ENCODE measurements at regions not wholly inside any gene's neighbourhood (a gene's known extent, or its start where the extent isn't known, plus 50 kb on each side); places are given as distances from the start of the nearest gene placed in this dataset.

GRCh38 chr10:83083831-83084230 lies 1055.5 kb upstream of the GHITM start:
- H3K4me1 ChIP-seq (ENCODE audit: control insufficient read depth, insufficient read depth, low read length) = no peaks in the 10 kb centered on the region
- H3K27me3 ChIP-seq (replicated peaks; ENCODE audit: control insufficient read depth, insufficient read depth, low read length) = no peaks in the 10 kb centered on the region
- no peak for DNase-seq (ENCODE audit: low read depth)
- no peak overlapping the region for H3K4me3 ChIP-seq (ENCODE audit: low read length)
- no peaks in the 10 kb centered on the region for H3K36me3 ChIP-seq (ENCODE audit: control insufficient read depth, insufficient read depth, low read length, severe bottlenecking)
- no peak overlapping the region for H3K9ac ChIP-seq (ENCODE audit: low read length)
- H3K9me3 ChIP-seq (ENCODE audit: control insufficient read depth, low read length) = no peaks in the 10 kb centered on the region

GRCh38 chr10:83089335-83089734 lies 1050.0 kb upstream of the GHITM start:
- no peak overlapping the region for H3K9ac ChIP-seq (ENCODE audit: low read length)
- no peak overlapping the region for H3K4me3 ChIP-seq (ENCODE audit: low read length)
- DNase-seq (ENCODE audit: low read depth) = no peak
- no peaks in the 10 kb centered on the region for H3K27me3 ChIP-seq (replicated peaks; ENCODE audit: control insufficient read depth, insufficient read depth, low read length)
- H3K9me3 ChIP-seq (ENCODE audit: control insufficient read depth, low read length) = no peaks in the 10 kb centered on the region
- no peaks in the 10 kb centered on the region for H3K4me1 ChIP-seq (ENCODE audit: control insufficient read depth, insufficient read depth, low read length)
- H3K36me3 ChIP-seq (ENCODE audit: control insufficient read depth, insufficient read depth, low read length, severe bottlenecking) = no peaks in the 10 kb centered on the region

GRCh38 chr10:83104616-83105015 lies 1034.7 kb upstream of the GHITM start:
- no peaks in the 10 kb centered on the region for H3K36me3 ChIP-seq (ENCODE audit: control insufficient read depth, insufficient read depth, low read length, severe bottlenecking)
- no peaks in the 10 kb centered on the region for H3K9me3 ChIP-seq (ENCODE audit: control insufficient read depth, low read length)
- DNase-seq (ENCODE audit: low read depth) = no peak
- no peak overlapping the region for H3K9ac ChIP-seq (ENCODE audit: low read length)
- no peak overlapping the region for H3K4me3 ChIP-seq (ENCODE audit: low read length)
- no peaks in the 10 kb centered on the region for H3K27me3 ChIP-seq (replicated peaks; ENCODE audit: control insufficient read depth, insufficient read depth, low read length)
- H3K4me1 ChIP-seq (ENCODE audit: control insufficient read depth, insufficient read depth, low read length) = no peaks in the 10 kb centered on the region

DNA sequence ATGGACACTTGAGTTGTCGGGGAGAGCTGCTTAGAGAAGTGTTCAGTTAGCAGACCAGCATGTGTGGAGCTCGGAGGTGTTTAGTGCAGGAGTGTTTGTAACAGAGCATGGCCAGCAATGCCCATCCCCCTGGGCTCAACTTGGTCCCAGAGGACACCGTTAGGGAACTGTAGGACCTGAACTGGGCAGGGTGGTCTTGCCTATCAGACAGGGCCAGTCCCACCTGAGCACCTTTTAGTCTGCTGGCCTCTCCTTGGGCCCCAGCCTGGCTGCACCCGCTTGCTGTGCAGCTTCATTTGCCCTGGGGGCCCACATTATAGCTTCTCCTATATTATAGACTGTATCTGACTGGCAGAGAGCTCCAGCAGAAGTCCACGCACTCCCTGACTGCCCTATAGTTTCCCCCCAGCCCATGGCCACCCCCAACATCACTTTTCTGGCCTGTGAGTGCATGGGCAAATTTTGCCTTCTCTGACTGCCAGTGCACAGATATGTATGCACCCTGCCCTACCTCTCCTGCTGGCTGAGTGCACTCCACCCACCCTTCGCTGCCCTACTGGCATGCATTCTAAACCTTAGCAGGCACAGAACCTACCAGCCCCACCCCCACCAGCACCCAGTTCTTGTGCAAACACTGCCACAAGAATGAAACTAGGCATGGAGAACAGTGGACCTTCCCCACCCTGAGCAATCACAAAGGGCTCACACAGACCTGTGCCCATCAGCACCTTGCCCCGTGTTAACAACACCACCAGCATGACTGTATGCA lies 1030.6 kb upstream of the GHITM start:
- no peaks in the 10 kb centered on the region for H3K4me1 ChIP-seq (ENCODE audit: control insufficient read depth, insufficient read depth, low read length)
- H3K9ac ChIP-seq (ENCODE audit: low read length) = no peak overlapping the region
- H3K9me3 ChIP-seq (ENCODE audit: control insufficient read depth, low read length) = peaks cover 23% of the 10 kb centered on the region
- H3K27me3 ChIP-seq (replicated peaks; ENCODE audit: control insufficient read depth, insufficient read depth, low read length) = no peaks in the 10 kb centered on the region
- no peak overlapping the region for H3K4me3 ChIP-seq (ENCODE audit: low read length)
- DNase-seq (ENCODE audit: low read depth) = no peak
- no peaks in the 10 kb centered on the region for H3K36me3 ChIP-seq (ENCODE audit: control insufficient read depth, insufficient read depth, low read length, severe bottlenecking)

DNA sequence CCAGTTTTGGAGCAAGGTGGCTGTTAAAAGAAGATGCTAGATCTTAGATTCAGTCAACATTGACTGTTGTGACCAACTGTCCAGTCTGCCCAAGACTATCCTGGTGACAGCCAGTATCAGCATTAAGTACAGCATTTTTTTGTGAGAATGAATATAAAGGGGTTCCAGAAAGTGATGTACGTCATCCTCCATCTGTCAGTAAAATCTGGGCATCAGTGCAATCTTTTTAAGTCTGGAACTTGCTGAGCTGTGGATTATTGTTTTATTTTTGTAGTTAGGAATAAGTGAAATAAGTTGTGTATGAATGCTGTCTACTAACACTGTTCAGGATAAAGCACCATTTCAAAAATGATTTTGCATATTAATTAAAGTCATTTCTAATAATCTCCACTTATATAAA lies 1020.0 kb upstream of the GHITM start:
- no peak overlapping the region for H3K4me3 ChIP-seq (ENCODE audit: low read length)
- no peak for DNase-seq (ENCODE audit: low read depth)
- no peaks in the 10 kb centered on the region for H3K4me1 ChIP-seq (ENCODE audit: control insufficient read depth, insufficient read depth, low read length)
- no peaks in the 10 kb centered on the region for H3K36me3 ChIP-seq (ENCODE audit: control insufficient read depth, insufficient read depth, low read length, severe bottlenecking)
- H3K9me3 ChIP-seq (ENCODE audit: control insufficient read depth, low read length) = no peaks in the 10 kb centered on the region
- H3K27me3 ChIP-seq (replicated peaks; ENCODE audit: control insufficient read depth, insufficient read depth, low read length) = no peaks in the 10 kb centered on the region
- no peak overlapping the region for H3K9ac ChIP-seq (ENCODE audit: low read length)

DNA sequence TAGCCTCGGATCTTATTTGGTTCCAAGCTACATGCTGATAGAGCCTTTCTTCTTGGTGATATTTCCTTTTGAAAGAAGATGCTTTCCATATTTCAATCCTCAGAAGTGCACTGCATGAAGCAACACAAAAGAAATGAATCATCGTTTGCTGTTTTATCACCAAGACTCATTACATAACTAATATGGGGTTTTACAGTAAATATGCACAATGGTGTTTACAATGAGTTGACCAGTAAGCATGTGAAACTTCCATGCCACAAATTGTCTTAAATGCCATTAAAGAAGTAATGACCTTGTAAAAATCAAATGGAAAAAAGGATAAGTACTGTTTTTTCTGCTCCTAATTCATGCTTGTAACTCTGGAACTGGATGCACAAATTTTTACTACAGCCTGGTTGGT lies 1017.0 kb upstream of the GHITM start:
- Histone ChIP-seq H3K27me3 (replicated peaks; ENCODE audit: control insufficient read depth, insufficient read depth, low read length) (no peaks in the 10 kb centered on the region), H3K4me1 (ENCODE audit: control insufficient read depth, insufficient read depth, low read length) (no peaks in the 10 kb centered on the region), H3K9ac (ENCODE audit: low read length) (no peak overlapping the region), H3K9me3 (ENCODE audit: control insufficient read depth, low read length) (no peaks in the 10 kb centered on the region), H3K4me3 (ENCODE audit: low read length) (no peak overlapping the region), H3K36me3 (ENCODE audit: control insufficient read depth, insufficient read depth, low read length, severe bottlenecking) (no peaks in the 10 kb centered on the region)
- DNase-seq (ENCODE audit: low read depth) = peak; percentile 31

DNA sequence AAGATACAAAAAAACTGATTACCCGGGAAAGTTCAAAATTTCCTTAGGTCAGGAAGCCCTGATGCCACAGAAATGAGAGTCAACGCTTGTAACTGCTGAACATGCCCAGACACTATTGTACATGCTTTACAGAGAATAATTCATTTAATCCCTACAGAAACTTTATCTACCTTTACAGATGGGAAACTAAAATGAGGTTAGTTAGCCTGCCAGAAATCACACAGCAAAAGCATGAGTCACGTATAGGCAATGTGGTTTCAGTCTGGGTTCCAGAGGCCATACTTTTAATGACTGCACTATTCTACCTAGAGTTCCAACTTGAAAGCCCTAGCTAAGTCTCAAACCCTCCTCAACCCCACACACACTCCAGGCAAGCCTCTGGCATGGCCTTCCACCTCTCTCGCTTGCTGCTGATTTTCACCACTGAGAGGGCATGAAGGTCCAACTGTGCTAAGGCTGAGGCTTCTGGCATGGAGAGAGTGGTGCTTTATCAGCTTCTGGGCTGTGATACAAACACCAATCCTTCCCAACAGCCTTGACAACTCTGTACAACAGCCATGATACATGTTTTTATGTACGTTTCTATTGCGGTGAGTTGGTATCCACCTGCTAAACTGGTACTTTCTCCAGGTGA lies 1011.2 kb upstream of the GHITM start:
- DNase-seq (ENCODE audit: low read depth) = peak; percentile 38
- Histone ChIP-seq H3K4me1 (ENCODE audit: control insufficient read depth, insufficient read depth, low read length) (no peaks in the 10 kb centered on the region), H3K9ac (ENCODE audit: low read length) (no peak overlapping the region), H3K9me3 (ENCODE audit: control insufficient read depth, low read length) (no peaks in the 10 kb centered on the region), H3K36me3 (ENCODE audit: control insufficient read depth, insufficient read depth, low read length, severe bottlenecking) (no peaks in the 10 kb centered on the region), H3K27me3 (replicated peaks; ENCODE audit: control insufficient read depth, insufficient read depth, low read length) (no peaks in the 10 kb centered on the region), H3K4me3 (ENCODE audit: low read length) (no peak overlapping the region)

GRCh38 chr10:83140811-83141210 lies 998.5 kb upstream of the GHITM start:
- no peak overlapping the region for H3K4me3 ChIP-seq (ENCODE audit: low read length)
- DNase-seq (ENCODE audit: low read depth) = no peak
- H3K9ac ChIP-seq (ENCODE audit: low read length) = no peak overlapping the region
- H3K27me3 ChIP-seq (replicated peaks; ENCODE audit: control insufficient read depth, insufficient read depth, low read length) = no peaks in the 10 kb centered on the region
- H3K4me1 ChIP-seq (ENCODE audit: control insufficient read depth, insufficient read depth, low read length) = peaks cover 10% of the 10 kb centered on the region
- H3K9me3 ChIP-seq (ENCODE audit: control insufficient read depth, low read length) = no peaks in the 10 kb centered on the region
- no peaks in the 10 kb centered on the region for H3K36me3 ChIP-seq (ENCODE audit: control insufficient read depth, insufficient read depth, low read length, severe bottlenecking)

- Histone ChIP-seq H3K27me3 (replicated peaks; ENCODE audit: control insufficient read depth, insufficient read depth, low read length) (no peaks in the 10 kb centered on the region), H3K4me3 (ENCODE audit: low read length) (no peak overlapping the region), H3K9me3 (ENCODE audit: control insufficient read depth, low read length) (no peaks in the 10 kb centered on the region), H3K4me1 (ENCODE audit: control insufficient read depth, insufficient read depth, low read length) (peaks cover 10% of the 10 kb centered on the region), H3K36me3 (ENCODE audit: control insufficient read depth, insufficient read depth, low read length, severe bottlenecking) (no peaks in the 10 kb centered on the region), H3K9ac (ENCODE audit: low read length) (no peak overlapping the region)
- peak; percentile 42 for DNase-seq (ENCODE audit: low read depth)
Measured at GRCh38 chr10:83142074-83142563, 997.2 kb upstream of the GHITM start.

DNA sequence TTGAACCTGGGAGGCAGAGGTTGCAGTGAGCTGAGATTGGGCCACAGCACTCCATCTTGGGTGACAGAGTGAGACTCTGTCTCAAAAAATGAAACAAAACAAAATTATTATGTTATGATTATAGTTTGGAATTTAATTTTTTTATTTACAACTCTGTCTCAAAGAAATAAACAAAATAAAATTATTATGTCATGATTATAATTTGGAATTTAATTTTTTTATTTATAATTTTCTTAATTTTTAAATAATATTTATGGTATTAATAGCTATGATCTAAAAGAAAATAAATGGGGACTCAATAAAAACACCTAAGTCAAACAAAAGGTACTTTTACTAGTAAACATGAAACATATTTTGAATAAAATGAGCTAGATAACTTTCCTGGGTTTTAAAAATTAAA lies 994.8 kb upstream of the GHITM start:
- Histone ChIP-seq H3K4me1 (ENCODE audit: control insufficient read depth, insufficient read depth, low read length) (peaks cover 10% of the 10 kb centered on the region), H3K9ac (ENCODE audit: low read length) (no peak overlapping the region), H3K36me3 (ENCODE audit: control insufficient read depth, insufficient read depth, low read length, severe bottlenecking) (no peaks in the 10 kb centered on the region), H3K4me3 (ENCODE audit: low read length) (no peak overlapping the region), H3K9me3 (ENCODE audit: control insufficient read depth, low read length) (peaks cover 2% of the 10 kb centered on the region), H3K27me3 (replicated peaks; ENCODE audit: control insufficient read depth, insufficient read depth, low read length) (no peaks in the 10 kb centered on the region)
- DNase-seq (ENCODE audit: low read depth) = no peak

GRCh38 chr10:83153714-83154113 lies 985.6 kb upstream of the GHITM start:
- Histone ChIP-seq H3K27me3 (replicated peaks; ENCODE audit: control insufficient read depth, insufficient read depth, low read length) (peaks cover 2% of the 10 kb centered on the region), H3K4me1 (ENCODE audit: control insufficient read depth, insufficient read depth, low read length) (no peaks in the 10 kb centered on the region), H3K9me3 (ENCODE audit: control insufficient read depth, low read length) (peaks cover 2% of the 10 kb centered on the region), H3K36me3 (ENCODE audit: control insufficient read depth, insufficient read depth, low read length, severe bottlenecking) (no peaks in the 10 kb centered on the region), H3K9ac (ENCODE audit: low read length) (no peak overlapping the region), H3K4me3 (ENCODE audit: low read length) (no peak overlapping the region)
- DNase-seq (ENCODE audit: low read depth) = no peak
